ENCODE measurements at regions not wholly inside any gene's neighbourhood (a gene's known extent, or its start where the extent isn't known, plus 50 kb on each side); places are given as distances from the start of the nearest gene placed in this dataset.
"Not testable (repeated sequence)": the region's sequence is repeated elsewhere in the genome, so short reads cannot be mapped to it uniquely, and the experiment has no call there.

DNA sequence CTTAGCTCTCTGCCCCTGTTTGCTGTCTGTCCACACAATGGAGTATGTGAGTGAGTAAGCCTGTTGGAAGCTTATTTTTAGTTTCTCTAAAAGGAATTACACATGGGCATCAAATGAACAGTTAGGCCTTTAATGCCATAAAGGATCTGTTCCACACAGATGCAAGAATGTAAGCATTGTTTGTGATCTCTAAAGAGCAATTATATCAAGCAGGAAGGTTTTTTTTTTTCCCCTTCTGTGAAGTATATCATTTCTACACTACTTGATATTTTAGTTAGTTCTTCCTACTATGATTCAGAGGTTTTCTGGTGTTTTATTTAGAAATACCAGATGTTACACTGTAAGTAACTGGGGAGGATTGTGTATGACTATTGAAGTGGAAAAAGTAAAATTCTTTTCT is 627.5 kb downstream of the COL12A1 start:
- DNase-seq: no peak
- intact Hi-C loops (cut with DNase I): no loop called here
- no peak for ATAC-seq (ENCODE audit: poor library complexity)

- ATAC-seq (ENCODE audit: poor library complexity) (no peak), DNase-seq (no peak)
- intact Hi-C loops (cut with DNase I): no loop called here
These were observed 628.2 kb downstream of the COL12A1 start for GRCh38 chr6:74577619-74578018.

DNA sequence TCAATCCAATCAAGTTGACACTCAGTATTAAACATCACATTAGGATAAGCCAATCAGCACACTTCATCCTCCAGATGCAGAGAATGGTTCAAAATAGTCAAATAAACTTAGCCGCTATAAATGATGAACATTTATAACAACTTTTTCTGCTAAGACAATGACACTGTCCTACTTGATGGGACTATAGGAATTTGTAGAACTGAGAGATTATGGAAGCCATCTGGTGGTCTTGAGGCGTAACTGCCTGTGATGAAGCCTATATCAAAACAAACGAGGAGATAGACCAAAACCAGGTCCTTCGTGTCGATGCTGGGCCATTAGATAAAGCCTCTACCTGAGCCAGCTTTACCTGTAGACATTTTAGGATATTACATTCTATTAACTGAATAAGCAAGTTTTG is 631.1 kb downstream of the COL12A1 start:
- no peak for ATAC-seq (ENCODE audit: poor library complexity)
- no peak for DNase-seq
- intact Hi-C loops (cut with DNase I): no loop called here

DNA sequence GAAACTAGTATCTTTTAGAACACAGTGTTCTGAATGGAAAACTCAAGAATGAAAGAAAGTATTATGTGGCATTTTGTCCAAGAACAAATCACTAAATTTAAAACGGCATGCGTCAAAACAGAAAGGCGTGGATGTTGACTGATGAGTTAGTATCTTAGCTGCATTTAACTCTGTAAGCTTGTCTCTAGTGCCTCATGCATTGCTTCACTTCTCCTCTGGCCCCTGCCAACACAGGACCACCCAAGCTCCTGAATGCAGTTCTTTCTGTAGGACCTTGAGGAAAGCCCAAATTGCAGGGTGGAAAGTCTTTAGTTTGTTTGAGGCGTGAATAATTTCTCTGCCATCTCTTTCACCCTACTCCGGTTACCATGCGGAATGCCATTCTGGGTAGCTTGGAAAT is 632.2 kb downstream of the COL12A1 start:
- intact Hi-C loops (cut with DNase I): no loop called here
- no peak for ATAC-seq (ENCODE audit: poor library complexity)
- DNase-seq: no peak

- intact Hi-C loops (cut with DNase I): no loop called here
- ATAC-seq (ENCODE audit: poor library complexity): no peak
- DNase-seq: no peak
These were observed 635.8 kb downstream of the COL12A1 start for GRCh38 chr6:74570044-74570443.

DNA sequence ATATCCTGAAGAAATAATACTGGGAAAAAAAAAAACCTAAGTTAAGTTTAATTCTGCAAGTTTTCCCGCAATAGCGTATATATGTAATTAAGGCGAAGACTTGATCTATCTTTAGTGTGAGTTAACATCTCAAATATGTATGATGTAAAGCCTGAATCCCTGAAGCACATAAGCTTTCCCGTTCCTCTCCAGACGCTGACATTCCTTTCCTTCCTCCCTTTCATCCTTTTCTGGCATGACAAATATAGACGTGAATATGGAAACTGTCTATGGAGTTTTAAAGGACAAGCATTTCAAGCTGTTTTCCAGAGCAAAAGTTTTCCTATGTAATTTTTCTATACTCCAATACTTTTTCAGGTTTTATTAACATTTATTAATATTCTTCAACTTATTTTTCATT is 637.0 kb downstream of the COL12A1 start:
- no peak for DNase-seq
- no peak for ATAC-seq (ENCODE audit: poor library complexity)
- intact Hi-C loops (cut with DNase I): no loop called here

GRCh38 chr6:74567923-74568290 is 637.9 kb downstream of the COL12A1 start:
- ATAC-seq (ENCODE audit: poor library complexity); intact Hi-C loops (cut with DNase I); DNase-seq: not testable (repeated sequence)

DNA sequence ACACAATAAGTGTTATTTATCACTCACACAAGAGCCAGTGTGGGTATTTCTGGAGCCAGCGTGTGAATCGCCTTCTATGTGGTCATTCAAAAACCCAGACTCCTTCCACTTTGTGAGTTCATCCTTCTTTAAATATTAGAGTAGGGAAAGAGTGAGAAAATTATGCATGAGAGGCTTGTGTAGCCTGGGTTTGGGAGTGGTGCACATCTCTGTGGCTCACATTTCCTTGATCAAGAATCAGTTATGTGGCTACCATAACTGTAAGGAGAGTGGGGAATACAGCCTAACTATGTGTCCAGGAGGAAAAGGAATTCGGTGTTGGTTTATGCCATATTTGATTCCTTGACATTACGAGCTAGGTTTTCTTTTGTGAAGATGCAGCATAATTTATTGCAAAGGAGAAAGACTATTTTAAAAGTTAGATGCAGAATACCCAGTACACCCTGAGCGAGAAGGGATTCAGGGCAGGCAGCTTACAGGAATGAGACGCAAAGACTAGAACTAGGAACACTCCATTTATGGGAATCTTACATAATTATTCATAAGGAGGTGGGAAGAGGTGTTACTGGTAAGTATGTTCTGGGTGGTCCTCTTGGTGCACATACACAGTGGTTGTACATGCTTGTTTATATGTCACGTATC is 638.5 kb downstream of the COL12A1 start:
- ATAC-seq (ENCODE audit: poor library complexity) (no peak), DNase-seq (no peak)
- intact Hi-C loops (cut with DNase I): no loop called here

GRCh38 chr6:74557236-74557635 is 648.6 kb downstream of the COL12A1 start:
- intact Hi-C loops (cut with DNase I): no loop called here
- ATAC-seq (ENCODE audit: poor library complexity): no peak
- DNase-seq: no peak

GRCh38 chr6:74554041-74554440 is 651.8 kb downstream of the COL12A1 start:
- DNase-seq: no peak
- intact Hi-C loops (cut with DNase I): no loop called here
- ATAC-seq (ENCODE audit: poor library complexity): no peak

GRCh38 chr6:74551896-74552295 is 654.0 kb downstream of the COL12A1 start:
- intact Hi-C loops (cut with DNase I): no loop called here
- ATAC-seq (ENCODE audit: poor library complexity): no peak
- DNase-seq: no peak

DNA sequence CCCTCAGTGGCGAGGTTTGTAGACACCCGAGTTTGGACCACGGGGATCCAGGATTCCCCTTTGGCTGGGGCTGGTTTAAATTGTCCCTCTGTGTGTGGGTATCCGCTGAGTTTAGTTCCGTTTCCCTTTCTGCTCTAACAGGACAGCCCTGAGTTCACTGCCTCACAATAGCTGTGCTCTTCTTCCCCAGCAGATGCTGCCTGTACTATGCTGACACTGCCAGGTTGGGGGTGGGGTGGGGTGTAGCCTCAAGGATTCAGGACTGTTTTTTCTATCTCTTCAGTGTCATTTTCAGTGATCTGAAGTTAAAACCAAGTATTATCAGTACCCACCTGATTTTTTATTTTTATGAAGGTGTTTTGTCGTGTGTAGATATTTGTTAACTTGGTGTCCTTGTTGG is 655.0 kb downstream of the COL12A1 start:
- ATAC-seq (ENCODE audit: poor library complexity) (no peak), DNase-seq (no peak)
- intact Hi-C loops (cut with DNase I): no loop called here

- ATAC-seq (ENCODE audit: poor library complexity) (no peak), DNase-seq (no peak)
- intact Hi-C loops (cut with DNase I): no loop called here
These were observed 656.1 kb downstream of the COL12A1 start for GRCh38 chr6:74549746-74550145.

DNA sequence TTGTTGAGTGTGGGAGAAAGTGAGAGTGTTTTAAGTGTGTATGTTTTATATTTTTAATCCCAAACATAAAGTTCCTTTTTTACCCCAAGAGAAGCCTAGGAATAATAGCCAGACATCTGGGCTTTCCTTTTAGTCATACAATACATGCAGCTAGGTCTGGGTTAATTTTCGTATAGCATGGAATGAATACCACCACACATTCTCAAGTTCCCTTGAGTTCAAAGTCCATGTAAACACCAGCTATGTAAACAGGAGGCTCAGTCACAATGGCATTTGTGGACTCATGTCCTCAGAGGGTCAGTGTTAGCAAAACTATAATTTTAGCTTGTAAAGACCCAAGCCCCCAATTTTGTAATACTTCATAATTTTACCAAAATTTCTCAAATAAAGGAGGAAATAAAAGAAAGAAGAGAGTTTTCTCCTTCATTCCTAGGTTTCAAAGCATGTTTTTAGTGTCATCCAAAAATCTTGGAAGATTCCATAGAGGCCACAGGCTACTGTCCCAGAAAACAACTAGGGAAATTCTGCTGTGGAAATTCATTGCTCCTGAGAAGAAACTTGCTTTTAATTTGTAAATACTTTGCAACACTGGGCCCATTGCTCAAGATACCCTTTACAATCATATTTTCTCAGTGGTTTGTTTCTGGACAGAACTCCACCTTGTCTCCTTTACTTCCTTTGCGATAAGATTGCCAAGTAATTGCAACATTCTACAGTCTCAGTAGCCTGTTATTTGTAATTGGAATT is 671.2 kb downstream of the COL12A1 start:
- intact Hi-C loops (cut with DNase I): no loop called here
- DNase-seq (no peak), ATAC-seq (ENCODE audit: poor library complexity) (peak; percentile 76)

DNA sequence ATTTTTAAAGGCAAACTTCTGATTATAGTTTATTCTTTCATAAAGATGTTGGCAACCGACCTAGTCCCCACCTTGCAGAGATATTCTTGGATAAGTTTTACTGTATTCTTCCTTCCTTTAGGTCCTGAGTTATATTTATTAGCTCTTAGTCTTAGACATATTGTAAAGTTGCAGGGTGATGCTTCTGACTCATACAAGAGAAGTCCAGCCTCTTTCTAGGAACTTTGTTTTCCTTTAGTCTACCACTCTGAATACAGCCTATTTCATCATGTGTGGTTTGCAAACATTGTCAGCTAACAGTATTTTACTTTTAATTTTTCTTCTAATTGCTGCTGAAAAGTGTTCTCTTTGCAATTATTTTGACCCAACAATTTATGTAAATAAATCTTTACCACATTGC is 686.7 kb downstream of the COL12A1 start:
- ATAC-seq (ENCODE audit: poor library complexity) (no peak), DNase-seq (no peak)
- intact Hi-C loops (cut with DNase I): no loop called here

- DNase-seq (no peak), ATAC-seq (ENCODE audit: poor library complexity) (no peak)
- intact Hi-C loops (cut with DNase I): no loop called here
These were observed 687.8 kb downstream of the COL12A1 start for GRCh38 chr6:74518035-74518434.

DNA sequence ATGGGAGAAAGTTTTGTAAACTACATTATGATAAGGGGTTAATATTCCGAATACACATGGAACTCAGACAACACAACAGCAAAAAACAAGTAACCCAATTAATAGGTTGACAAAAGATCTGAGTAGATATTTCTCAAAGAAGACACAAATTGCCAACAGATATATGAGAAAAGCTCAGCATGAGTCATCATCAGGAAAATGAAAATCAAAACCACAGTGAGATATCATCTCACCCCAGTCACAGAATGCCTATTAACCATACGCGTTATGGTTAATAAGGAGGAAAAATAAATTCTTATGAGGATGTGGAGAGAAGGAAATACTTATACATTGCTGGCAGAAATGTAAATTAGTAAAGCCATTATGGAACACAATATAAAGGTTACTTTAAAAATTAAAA is 695.0 kb downstream of the COL12A1 start:
- no peak for ATAC-seq (ENCODE audit: poor library complexity)
- no peak for DNase-seq
- intact Hi-C loops (cut with DNase I): no loop called here

DNA sequence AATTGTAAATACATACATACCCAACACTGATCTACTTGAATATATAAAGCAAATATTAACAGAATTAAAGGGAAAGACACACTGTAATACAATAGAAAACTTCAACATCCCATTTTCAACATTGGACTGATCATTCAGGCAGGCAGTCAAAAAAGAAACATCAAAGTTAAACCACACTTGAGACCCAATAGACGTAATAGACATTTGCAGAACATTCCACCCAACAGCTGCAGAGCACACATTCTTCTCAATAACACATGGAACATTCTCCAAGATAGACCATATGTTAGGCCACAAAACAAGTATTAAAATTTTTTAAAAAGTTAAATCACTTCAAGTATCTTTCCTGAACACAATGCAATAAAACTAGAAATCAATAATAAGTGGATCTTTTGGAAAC is 698.2 kb downstream of the COL12A1 start:
- intact Hi-C loops (cut with DNase I): no loop called here
- ATAC-seq (ENCODE audit: poor library complexity) (no peak), DNase-seq (no peak)

- ATAC-seq (ENCODE audit: poor library complexity) (no peak), DNase-seq (no peak)
- intact Hi-C loops (cut with DNase I): no loop called here
These were observed 700.5 kb downstream of the COL12A1 start for GRCh38 chr6:74505391-74505790.

DNA sequence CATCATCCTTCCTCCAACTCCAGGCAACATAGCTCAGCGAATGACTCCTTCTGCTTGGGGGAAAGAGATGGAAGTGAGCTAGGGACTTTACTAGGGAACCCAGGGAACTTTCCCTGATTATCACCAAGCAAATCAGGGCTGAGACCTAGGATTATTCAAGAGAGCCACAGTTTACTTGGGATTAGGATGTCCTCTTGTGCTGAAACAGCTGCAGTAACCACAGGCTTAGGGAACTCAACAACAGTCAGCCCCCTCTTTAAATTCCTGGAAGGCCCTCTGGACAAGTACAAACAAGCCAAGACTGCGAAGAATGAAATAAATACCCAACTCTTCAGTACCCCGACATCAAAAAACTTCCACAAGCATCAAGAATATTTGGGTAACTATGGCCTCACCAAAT is 700.9 kb downstream of the COL12A1 start:
- DNase-seq: no peak
- no peak for ATAC-seq (ENCODE audit: poor library complexity)
- intact Hi-C loops (cut with DNase I): no loop called here

DNA sequence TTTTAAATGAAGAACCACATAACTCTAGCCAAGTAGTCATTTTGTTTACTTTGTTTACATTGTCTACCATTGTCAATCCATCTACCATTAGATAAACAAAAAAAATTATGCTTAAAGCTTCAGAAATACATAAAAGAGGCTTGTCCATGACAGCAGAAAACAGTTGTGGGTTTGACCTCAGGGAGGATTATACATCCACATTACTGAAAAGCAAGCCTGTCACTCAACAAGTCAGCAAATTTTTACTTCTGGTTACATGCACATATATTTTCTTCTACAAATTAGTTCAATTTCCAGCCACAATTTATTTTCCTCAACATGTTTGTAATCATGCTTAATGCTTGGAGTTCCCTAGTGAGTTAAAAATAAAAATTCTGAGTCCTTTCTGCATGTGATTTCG is 713.3 kb downstream of the COL12A1 start:
- DNase-seq (no peak), ATAC-seq (ENCODE audit: poor library complexity) (no peak)
- intact Hi-C loops (cut with DNase I): no loop called here
